Keratinocyte (primary cell): ENCODE measurements at regions not wholly inside any gene's neighbourhood (a gene's known extent, or its start where the extent isn't known, plus 50 kb on each side); places are given as distances from the start of the nearest gene placed in this dataset.

Experiments used
- EZH2 ChIP-seq: IDR thresholded peaks from one replicate; pipeline ENCODE4 v1.6.1; 2012; ENCODE audit warnings: inconsistent platforms, mild to moderate bottlenecking, low read length, moderate library complexity
- TF ChIP-seq, protein P1 (sequence below), 3 experiments: IDR thresholded peaks in 1 of 3; conservative IDR thresholded peaks in 1 of 3; optimal IDR thresholded peaks in 1 of 3; 2 replicates in 2 of 3; 3 replicates in 1 of 3; pipeline versions ENCODE3 to v1.5.1; 2011; ENCODE audit warnings: low read length in 3 of 3, mild to moderate bottlenecking in 3 of 3, moderate library complexity in 2 of 3, control low read depth in 1 of 3, inconsistent platforms in 1 of 3; ENCODE audit not compliant: insufficient read depth in 2 of 3; ENCODE audit errors: extremely low read depth in 1 of 3

DNA sequence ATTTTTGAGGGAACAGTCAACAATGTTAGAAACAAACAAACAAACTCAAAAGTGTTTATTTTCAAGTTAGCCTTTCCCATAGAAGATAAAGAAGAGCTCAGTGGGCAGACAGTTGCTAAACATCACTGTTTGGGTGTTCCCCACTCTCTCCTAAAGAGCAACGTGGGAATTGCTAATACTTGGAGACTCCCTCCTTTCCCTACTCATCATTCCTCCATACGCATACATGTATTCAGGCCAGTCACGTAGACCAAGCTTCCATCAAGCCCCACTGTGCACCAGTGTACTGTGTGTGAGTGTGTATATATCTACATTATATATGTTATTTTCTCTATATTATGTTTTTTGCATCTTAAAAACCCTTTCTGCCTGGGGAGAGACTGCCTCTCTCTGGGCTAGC is 115.0 kb upstream of the EGFLAM start:
- TF ChIP-seq, protein P1, sequence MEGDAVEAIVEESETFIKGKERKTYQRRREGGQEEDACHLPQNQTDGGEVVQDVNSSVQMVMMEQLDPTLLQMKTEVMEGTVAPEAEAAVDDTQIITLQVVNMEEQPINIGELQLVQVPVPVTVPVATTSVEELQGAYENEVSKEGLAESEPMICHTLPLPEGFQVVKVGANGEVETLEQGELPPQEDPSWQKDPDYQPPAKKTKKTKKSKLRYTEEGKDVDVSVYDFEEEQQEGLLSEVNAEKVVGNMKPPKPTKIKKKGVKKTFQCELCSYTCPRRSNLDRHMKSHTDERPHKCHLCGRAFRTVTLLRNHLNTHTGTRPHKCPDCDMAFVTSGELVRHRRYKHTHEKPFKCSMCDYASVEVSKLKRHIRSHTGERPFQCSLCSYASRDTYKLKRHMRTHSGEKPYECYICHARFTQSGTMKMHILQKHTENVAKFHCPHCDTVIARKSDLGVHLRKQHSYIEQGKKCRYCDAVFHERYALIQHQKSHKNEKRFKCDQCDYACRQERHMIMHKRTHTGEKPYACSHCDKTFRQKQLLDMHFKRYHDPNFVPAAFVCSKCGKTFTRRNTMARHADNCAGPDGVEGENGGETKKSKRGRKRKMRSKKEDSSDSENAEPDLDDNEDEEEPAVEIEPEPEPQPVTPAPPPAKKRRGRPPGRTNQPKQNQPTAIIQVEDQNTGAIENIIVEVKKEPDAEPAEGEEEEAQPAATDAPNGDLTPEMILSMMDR (optimal IDR thresholded peaks at IDR 0.05 in 1 of 3, IDR thresholded peaks at IDR 0.05 in 1 of 3, conservative IDR thresholded peaks at IDR 0.05 in 1 of 3; ENCODE audit: extremely low read depth in 1 of 3, insufficient read depth in 2 of 3, low read length in 3 of 3), result no peak
- TF ChIP-seq EZH2, result no peak
